ENCODE measurements at regions not wholly inside any gene's neighbourhood (a gene's known extent, or its start where the extent isn't known, plus 50 kb on each side); places are given as distances from the start of the nearest gene placed in this dataset.
"Not testable (repeated sequence)": the region's sequence is repeated elsewhere in the genome, so short reads cannot be mapped to it uniquely, and the experiment has no call there.

DNA sequence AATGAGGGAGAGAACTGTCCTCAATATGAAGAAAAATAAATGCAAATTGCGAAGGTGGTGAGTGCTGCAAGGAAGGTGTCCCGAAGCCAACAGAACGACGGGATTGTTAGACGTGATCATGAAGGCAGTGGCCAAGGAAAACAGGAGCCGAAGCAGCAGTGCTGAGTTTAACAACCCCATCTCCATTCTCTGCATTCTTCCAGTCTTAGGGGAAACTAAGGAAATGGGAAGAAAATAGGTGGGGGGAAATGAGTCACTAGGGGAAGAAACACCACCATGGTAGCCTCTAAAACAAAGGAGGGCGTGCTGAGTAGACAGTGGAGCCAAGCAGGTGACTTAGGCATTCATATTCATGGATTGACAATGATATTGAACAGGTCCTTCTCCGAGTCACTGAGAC lies 192.2 kb upstream of the AKR1E2 start:
- no peak for DNase-seq

DNA sequence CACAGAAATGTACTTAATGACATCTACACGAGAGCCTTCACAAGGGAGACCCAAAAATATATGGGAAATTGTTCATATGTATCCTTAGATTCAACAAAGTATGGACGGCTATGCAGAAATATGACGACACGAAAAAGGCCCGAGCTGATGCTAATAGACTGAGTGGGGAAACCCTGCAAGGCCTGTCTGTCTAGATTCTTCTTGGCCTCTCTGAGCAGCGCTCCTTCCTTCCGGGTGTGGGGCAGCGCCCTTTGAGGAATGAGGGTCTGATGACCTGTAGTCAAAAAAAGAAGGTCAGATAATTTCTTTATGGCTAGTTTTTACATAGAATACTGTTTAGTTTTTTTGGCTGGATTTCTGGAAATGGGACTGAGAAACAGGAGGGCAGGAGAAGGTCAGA lies 192.8 kb upstream of the AKR1E2 start:
- DNase-seq, result no peak

DNA sequence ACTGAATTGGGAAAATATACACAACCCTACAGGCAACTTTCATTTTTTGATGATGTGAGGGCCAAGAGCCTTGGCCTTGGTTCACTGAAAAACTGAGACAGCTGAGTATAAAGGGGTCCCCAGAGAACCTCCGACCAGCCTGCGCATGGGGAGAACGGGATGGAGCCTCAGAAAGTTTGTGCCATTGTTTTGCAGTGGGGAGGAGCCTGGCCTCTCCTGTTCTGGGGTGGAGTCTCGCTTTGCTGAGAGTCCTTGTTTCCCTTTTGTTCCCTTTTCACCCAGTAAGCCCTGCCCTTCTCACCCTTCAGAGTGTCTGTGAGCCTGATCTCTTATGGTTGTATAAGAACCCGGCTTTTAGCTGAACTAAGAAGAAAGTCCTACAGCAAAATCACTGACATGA lies 193.2 kb upstream of the AKR1E2 start:
- no peak for DNase-seq

DNA sequence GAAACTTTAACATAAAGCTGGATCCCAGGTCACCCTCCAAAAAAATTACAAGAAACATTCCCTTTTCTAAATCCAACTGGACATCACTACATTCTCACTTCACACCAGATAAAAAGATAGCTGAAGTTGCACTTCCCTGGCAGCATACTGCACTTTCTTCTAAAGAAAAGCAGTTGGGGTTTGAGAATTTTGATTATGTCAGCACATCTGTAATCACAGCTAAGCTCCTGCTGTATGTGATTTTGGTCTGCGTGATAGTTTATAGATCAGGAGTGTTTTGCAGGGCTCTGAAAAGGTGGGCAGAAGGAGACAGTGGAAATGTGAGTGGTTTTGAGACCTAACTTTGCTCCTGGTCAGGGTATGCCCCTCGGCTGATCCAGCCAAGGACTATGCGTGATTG lies 199.1 kb upstream of the AKR1E2 start:
- DNase-seq, result no peak

DNA sequence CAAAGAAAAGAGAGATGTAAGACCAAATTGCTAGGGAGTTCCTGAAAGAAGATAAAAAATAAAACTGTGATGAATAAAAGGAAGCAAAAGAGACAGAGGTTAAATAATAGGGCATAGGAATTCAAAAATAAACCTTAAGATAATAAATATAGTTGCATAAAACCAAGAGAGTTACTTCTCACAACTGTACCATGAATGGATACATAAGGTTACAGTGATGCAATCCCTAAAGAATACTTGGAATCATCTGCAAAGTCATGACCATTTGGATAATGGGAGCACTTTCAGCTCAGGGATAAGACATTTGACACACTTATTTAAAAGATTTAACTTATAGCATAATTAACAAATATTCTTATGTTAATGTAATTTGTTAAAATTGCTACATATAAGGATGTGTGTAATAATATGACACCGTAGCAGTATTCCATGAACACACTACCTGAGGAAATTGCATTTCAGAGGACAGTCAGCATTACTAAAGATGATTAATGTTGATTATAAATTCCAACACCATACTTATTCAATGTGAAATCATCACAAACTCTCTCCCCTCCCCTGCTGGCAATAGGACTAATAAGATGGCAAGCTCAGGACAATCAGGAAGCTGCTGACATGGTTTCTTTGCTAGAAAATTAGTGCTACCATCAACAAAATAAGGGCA lies 202.1 kb upstream of the AKR1E2 start:
- no peak for DNase-seq

DNA sequence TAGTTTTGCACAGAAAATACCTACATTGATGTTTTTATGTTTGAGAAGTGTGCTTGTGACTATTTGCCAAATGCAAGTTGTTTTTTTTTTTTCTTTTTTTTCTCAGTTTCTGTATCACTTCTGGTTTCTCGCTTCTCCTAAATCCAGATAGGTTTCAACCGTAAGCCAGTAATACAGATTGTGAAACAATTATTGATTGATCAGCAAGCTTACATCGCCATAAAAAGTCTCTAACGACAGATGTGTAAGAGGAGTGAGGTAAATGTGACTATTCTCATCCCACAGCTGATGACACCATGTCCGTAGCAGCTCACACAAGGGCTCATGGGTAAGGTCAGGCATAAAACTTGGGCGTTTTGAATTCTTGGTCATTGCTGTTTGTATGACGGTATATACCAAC lies 202.8 kb upstream of the AKR1E2 start:
- DNase-seq, result no peak

DNA sequence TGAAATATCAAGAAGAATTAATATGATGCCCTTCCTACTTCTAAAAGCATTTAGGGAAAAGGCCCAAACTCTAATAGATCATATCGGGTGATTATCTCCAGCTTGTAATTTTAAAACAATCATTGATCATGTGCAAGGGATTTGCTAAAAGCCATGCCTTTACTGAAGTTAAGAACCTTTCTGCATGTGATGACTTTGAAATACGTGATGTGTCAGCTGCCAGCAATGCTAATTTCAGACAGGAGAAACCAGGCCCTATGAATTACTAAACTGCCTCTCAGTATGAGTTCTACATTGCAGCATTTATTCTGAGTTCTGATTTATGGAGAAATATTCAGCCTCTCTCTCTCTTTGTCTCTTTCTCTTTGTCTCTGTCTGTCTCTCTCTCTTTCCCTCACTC lies 203.6 kb upstream of the AKR1E2 start:
- no peak for DNase-seq

DNA sequence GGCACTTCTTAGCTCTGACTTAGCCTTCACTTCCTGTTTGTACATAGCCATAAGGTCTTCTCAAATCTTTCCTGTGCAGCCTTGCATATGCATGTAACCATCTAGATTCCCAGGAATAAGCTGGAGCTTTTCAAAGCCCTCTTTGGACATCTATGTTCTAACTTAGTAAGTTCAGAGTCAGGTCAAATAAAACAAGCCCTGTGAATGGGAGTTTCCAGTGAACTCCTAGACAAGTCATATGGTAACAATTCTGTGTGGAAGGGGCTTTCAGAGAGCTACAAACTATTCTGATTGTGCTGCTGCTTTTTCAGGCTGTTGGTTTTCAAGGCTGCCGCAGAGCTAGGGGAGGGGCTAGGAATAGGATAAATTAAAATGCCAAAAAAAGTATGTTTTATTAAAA lies 208.4 kb upstream of the AKR1E2 start:
- DNase-seq, result no peak

DNA sequence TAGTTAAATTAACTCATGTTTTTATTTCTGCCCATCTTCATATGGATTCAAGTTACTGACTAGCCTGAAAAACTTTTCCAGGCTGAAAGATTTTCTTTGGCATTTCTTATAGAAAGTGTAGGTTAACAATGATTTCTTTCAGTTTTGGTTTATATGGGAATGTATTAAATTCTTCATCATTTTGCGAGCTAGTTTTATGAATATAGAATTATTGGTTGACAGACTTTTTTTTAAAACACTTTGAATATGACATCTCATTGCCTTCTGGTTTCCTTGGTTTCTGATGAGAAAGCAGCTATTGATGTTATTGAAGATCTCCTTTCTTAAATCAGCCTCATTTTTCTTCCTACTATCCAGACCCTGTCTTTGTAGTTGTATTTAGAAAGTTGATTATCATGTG lies 211.0 kb upstream of the AKR1E2 start:
- DNase-seq, result no peak

DNA sequence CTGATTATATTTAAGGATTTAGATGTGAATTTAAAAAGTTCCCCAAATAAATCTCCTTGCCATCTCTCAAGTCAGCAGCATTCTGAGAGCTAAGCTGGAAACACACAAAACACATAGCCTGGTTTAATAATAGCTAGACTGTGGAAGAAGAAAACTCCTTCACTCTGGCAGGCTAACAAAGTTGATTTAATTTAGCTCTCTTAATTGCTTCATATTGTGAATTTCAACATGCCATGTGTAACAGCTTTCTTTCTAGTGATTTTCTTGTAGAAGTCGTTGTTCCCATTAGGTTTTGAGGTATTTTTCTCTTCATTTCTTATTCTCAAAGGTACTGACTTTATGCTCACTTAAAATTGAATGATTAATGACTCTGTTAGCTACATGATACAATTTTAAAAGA lies 216.8 kb upstream of the AKR1E2 start:
- no peak for DNase-seq

DNA sequence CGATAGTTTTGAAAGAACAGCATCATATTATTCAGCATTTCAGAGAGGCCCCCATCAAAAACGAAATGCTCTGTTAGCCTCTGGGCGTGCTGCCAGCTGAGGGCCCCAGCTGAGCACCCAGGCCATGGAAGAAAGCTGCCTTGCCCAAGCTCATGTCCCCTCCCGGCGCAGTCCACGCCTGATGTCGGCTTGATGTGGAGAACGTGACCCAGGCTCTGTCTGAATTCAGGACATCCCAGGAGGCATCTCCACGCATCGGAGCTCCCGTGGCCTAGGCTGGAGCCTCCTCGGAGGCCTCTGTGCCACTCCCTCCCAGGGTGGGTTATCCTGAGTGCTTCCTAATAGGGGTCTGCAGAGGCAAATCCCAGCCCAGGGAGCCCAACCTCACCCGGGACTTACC lies 218.3 kb upstream of the AKR1E2 start:
- DNase-seq, result no peak

DNA sequence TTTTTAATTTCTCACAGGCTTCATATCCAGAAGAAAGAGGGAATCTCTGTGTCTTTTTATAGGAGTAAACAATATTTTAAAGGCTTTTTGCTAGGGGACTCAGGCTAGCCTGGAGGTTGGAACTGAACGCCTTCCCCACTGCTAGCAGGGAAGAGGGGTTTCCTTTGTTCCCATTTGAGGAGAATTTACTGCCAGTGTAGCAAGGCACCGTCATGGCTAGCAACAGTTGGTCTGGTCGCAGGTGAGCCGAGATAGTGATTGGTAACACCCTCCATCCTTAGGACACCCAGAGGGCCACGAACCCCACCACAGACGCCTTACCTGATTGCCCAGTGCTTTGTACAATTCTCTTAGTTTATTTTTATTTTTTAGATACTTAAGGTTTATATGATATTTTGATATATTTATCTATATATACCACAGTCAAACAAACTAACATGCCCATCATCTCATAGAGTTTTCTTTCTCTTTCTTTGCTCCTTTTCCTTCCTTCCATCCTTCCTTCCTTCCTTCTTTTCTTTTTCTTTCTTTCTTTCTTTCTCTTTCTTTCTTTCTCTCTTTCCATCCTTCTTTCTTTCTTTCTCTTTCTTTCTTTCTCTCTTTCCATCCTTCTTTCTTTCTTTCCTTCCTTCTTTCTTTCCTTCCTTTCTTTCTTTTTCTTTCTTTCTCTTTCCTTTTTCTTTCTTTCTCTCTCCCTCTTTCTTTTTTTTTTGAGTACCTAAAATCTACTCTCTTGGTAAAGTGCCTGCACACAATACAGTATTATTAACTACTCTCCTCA lies 219.0 kb upstream of the AKR1E2 start:
- no peak for DNase-seq

DNA sequence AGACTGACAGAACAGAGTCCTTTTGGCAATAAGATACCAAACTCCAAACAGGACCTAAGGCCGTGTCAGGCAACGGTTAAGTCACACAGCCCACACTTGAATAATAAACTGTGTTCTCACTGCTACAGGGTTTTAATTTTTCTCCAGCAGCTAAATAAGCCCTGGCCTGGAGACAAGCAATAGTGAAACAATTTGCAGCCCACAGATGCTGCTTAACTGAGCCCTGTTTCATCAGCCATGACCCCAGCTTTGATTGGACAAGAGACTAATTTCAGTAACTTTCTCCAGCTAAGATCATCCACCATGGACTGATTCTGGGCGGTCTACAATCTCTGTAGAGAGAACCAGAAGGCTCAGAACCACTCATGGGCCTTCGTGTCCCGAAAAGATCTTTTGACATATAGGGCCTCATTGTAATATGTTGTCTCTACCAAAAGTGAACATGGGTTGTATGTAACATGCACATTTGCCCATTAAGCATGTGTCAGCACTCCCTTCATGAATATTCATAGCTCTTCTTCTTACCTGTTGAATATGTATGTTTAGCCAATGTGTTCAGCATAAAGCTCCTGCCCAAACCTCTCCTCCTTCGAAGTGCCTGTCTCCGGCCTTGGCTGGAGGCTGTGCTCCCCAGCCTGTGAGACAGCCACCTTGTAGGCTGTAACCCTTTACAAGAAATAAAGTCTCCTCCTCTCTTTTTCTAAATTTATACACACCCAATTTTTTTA lies 223.1 kb upstream of the AKR1E2 start:
- DNase-seq, result no peak

DNA sequence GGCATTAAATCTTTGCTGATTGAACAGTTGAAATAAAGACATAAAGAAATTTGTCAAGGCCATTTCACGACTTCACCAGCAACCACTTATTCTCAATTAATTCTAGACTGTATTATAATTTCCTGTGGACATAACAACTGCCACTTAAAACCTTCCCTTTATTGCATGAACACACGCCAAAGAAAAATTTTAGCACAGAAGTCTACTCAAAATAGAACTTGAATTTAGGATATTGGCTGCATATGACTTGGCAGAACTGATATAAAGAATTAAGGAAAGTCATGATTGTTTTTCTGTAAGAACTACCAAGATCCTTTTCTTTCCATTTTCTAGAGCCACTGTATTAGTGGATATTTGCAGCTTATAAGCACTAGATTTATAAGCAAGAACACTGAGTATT lies 226.5 kb upstream of the AKR1E2 start:
- no peak for DNase-seq

DNA sequence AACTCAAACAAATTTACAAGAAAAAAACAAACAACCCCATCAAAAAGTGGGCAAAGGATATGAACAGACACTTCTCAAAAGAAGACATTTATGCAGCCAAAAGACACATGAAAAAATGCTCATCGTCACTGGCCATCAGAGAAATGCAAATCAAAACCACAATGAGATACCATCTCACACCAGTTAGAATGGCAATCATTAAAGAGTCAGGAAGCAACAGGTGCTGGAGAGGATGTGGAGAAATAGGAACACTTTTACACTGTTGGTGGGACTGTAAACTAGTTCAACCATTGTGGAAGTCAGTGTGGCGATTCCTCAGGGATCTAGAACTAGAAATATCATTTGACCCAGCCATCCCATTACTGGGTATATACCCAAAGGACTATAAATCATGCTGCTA lies 228.1 kb upstream of the AKR1E2 start:
- DNase-seq, result not testable (repeated sequence)

DNA sequence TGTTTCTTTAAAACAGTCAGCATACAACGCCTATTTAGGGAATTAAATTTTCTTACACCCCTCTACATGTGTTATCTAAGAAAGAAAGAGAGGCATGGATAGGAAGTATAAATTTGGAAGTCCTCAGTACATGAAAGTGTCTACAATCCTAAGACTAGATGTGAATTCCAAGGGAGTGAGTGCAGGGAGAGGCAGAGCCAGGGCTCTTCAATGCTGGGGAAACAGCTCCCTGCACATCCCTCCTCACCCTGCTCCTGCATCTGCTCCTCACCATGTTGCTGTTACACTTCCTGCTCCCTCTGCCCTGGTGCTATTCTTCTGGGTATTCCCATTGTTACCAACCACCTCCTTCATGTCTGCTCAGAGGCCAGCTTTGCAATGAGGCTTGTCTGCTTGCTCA lies 229.1 kb upstream of the AKR1E2 start:
- no peak for DNase-seq

DNA sequence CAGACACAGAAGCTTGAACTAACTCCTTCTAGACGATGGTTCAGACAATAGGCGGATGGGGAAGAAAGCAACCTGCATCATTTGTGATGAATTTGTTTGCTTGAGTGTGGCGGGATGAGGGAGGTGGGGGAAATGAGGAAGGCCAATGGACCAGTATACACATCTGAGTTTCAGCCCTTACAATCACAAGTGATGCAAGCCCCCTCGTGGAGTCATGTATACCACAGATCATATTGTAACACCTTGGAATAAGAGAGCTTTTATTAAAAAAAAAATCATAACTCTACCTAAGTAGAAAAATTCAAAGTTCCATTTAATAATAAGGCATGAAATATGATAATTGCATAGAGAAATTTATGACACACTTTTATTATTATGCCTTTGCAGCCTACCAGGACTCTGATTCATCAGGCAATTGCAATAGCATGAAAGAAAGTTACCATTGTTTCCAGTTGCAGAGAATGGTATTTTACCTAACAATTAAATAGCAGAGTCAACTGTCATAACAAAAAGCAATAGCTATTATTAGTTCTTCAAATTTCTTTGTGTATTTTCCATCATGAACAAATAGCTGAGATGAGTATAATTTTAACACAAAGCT lies 230.2 kb upstream of the AKR1E2 start:
- DNase-seq, result no peak

DNA sequence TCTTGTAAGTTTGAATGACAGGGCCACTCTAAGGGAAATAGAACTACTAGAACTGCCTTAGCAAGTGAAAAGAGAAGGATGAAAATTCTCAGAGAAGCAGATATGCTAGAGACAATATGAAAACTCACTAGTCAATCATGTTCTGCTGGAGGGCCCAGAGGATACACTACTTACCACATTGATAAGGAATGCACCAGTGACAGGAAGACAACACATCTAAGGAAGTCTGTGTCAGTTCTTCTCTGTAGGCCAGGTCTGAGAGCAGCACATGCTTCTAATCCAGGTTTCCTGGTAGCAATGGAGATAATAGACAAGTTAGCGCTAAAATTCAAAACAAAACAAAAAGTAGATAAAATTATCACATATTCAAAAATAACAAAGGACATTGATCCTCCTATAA lies 235.2 kb upstream of the AKR1E2 start:
- no peak for DNase-seq

DNA sequence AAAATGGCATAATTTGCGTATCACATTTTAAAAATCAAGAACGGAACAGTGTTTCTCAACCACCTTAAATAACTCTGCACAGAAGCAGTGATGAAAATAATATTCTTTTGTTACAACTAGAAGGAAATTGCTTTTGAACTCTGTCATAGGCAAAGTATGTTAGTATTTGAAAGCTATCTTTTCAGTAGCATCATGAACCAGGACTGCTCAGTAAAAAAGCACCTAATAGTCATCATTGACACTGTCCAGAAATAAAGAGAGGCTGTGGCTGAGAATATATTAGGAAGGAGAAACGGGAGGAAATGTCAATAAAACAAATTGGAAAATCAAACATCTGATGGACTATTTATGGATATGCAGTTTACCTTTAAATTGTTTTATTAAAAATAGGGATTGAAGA lies 237.2 kb upstream of the AKR1E2 start:
- no peak for DNase-seq

DNA sequence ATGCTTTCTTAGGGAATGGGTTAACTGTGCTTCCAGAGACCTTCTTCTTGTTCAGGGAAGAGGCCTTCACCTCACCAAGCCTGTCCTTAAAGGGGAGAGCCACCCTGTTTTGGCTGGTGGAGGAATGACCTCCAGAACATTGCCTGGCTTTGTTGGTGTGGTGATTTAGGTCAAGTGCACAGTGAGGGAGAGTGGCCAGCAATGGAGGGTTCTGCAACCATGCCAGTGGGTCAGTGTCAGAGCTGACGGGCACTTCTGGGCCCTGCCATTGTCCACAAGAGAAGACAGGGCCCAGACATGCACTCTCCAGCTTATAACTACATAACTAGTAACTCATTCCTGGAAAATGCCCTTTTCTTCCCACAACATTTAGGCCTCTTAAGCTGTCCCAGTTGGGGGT lies 238.5 kb upstream of the AKR1E2 start:
- no peak for DNase-seq

DNA sequence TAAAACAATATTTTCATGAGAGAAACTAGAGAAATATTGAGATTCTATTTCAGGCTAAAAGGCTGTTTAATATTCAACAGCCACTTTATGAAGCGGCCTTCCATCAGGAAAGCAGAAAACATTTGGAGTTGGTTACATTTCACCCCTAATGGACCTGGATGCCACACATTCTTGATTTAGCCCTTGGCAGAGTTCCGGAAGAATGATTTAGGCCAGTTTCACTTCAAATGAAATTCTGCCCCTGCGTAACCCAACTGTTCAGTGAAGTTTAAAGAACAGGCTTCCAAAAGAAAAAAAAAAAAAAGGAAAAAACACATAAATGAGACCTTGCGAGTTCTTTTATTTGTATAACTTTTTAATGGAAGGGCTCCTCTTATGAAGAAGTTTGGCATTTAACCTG lies 239.2 kb upstream of the AKR1E2 start:
- no peak for DNase-seq

DNA sequence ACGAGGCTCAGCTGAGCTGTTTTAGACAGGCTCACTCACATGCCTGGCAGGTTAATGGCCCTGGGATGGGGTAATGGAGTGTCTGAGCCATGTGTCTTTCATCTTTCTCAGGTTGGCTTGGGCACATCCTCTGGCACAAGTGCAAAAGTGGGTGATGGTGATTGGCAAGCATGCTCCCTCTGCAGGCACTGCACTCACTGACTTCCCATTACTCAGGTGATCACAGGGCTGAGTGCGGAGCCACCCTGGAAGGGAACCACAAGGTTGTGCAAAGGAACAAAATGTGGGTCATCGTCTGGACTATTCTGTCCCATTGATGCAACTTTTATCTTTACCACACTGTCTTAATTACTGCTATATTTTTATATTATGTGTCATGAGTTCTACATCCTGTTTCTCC lies 244.1 kb upstream of the AKR1E2 start:
- DNase-seq, result no peak

DNA sequence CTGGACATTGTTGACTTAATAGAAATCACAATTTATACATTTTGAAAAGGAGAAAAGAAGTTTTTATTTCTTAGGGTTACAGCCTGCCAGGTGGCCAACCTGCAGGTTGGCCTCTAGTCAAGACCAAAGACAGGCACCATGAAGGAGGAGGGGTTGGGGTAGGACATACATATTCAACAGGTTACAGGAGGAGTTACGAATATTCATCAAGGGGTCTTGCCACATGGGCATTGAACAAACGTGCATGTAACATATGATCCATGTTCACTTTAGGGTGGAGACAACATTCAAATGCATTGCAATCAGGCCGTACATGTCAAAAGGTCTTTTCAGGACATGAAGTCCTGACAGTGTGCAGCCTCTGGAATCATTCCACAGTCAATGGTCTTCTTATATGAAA lies 246.2 kb upstream of the AKR1E2 start:
- no peak for DNase-seq

DNA sequence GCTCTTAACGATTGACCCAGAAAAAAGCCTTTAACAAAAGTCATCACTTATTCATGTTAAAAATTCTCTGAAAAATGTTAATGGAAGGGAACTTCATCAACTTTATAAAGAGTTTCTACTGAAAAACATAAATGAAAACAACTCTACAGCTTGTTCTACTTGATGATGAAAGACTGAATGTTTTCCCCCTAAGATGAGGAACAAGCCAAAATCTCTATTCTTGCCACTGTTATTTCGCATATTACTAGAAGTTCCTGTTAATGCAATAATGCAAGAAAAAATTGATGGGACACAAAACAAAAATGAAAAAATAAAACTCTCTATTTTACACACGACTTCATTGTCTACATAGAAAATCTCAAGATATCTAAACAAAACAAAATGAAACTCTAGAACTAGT lies 249.8 kb upstream of the AKR1E2 start:
- no peak for DNase-seq
